GM12878 (cell line): ENCODE measurements at regions not wholly inside any gene's neighbourhood (a gene's known extent, or its start where the extent isn't known, plus 50 kb on each side); places are given as distances from the start of the nearest gene placed in this dataset.

Experiments
- ATAC-seq: fragments of 200-7000 bp; cut with Tn5 transposase; 3 replicates; pipeline ENCODE4 v1.9.1; 2020; ENCODE audit warnings: mild to moderate bottlenecking, moderate library complexity
- BruUV-seq: library from RNA; stranded (reverse); fragments of 400-500 nt; replicated peaks from 2 replicates; lab custom pipeline; 2021; lab: Mats Ljungman, UMichigan
- CTCF ChIA-PET: fragments of 300-600 bp; sonication (Branson Sonifier 250); formaldehyde crosslinking; extraction: SDS; loops from one replicate; lab custom pipeline; 2021; ENCODE audit warnings: inconsistent platforms; lab: Yijun Ruan, JAX
- POLR2A ChIA-PET: fragments of 350-600 bp; formaldehyde crosslinking; extraction: SDS; loops from one replicate; lab custom pipeline; 2021; ENCODE audit warnings: inconsistent platforms; lab: Charles Lee
- RAD21 ChIA-PET: fragments of 300-600 bp; sonication (Branson Sonifier 250); formaldehyde crosslinking; loops from one replicate; lab custom pipeline; 2023; ENCODE audit warnings: antibody characterized with exemption; ENCODE audit not compliant: unreplicated experiment; lab: Charles Lee
- SMC1A ChIA-PET: fragments of 300-600 bp; sonication (Branson Sonifier 250); formaldehyde crosslinking; loops from one replicate; lab custom pipeline; 2023; ENCODE audit not compliant: unreplicated experiment, uncharacterized antibody; lab: Charles Lee
- DNase-seq: peaks from one replicate; pipeline ENCODE4 v3.0.0-alpha.2; 2011; ENCODE audit warnings: low read depth, low spot score
- FAIRE-seq: peaks from 3 replicates; lab custom pipeline; 2011; peaks lifted over from hg19 to GRCh38; lab: Jason Lieb, UNC
- H2AFZ ChIP-seq: 2 replicates; pipeline ENCODE4 v1.6.0; 2011; ENCODE audit warnings: low read depth, low read length, control low read depth; ENCODE audit not compliant: control insufficient read depth
- H3K27ac ChIP-seq: 2 replicates; pipeline ENCODE4 v1.5.1; 2011; ENCODE audit warnings: control low read depth; ENCODE audit not compliant: control insufficient read depth, insufficient read depth
- H3K27me3 ChIP-seq, 2 experiments: replicated peaks in 1 of 2; 2 replicates each; pipeline versions ENCODE4 v1.6.0 to v1.6.1; 2011; ENCODE audit warnings: low read length in 1 of 2; ENCODE audit not compliant: control insufficient read depth in 2 of 2, insufficient read depth in 2 of 2
- H3K36me3 ChIP-seq, 2 experiments: 2 replicates each; pipeline ENCODE4 v1.5.1; 2011; ENCODE audit warnings: low read length in 1 of 2; ENCODE audit not compliant: control insufficient read depth in 2 of 2, insufficient read depth in 2 of 2
- H3K4me1 ChIP-seq: 2 replicates; pipeline ENCODE4 v1.6.1; 2011; ENCODE audit warnings: mild to moderate bottlenecking, low read length, moderate library complexity, mixed read lengths; ENCODE audit not compliant: control insufficient read depth, insufficient read depth
- H3K4me2 ChIP-seq: 2 replicates; pipeline ENCODE4 v1.6.0; 2011; ENCODE audit warnings: control low read depth; ENCODE audit not compliant: control insufficient read depth, insufficient read depth
- H3K4me3 ChIP-seq: fragments of 200-600 bp; sonication (generic); 2 replicates; pipeline ENCODE4 v1.5.1; 2016
- H3K79me2 ChIP-seq: 2 replicates; pipeline ENCODE4 v1.6.0; 2011; ENCODE audit warnings: low read length; ENCODE audit not compliant: control insufficient read depth, insufficient read depth
- H3K9ac ChIP-seq: 2 replicates; pipeline ENCODE4 v1.8.0; 2011; ENCODE audit warnings: low read length, control low read depth, mixed read lengths; ENCODE audit not compliant: control insufficient read depth, insufficient read depth
- H3K9me3 ChIP-seq: replicated peaks from 3 replicates; pipeline ENCODE4 v1.5.1; 2011; ENCODE audit warnings: mild to moderate bottlenecking, low read length; ENCODE audit not compliant: control insufficient read depth, insufficient read depth
- H4K20me1 ChIP-seq: 2 replicates; pipeline ENCODE4 v1.6.0; 2011; ENCODE audit not compliant: control insufficient read depth, insufficient read depth
- ATF3 ChIP-seq: IDR thresholded peaks from 2 replicates; pipeline ENCODE4 v1.6.1; 2011; ENCODE audit warnings: low read depth, mild to moderate bottlenecking, low read length, moderate library complexity, borderline replicate concordance; ENCODE audit errors: extremely low read depth
- BCLAF1 ChIP-seq: fragments of 450-650 bp; IDR thresholded peaks from 2 replicates; pipeline ENCODE4 v1.6.1; 2017; ENCODE audit warnings: antibody characterized with exemption, mild to moderate bottlenecking, moderate library complexity
- CREM ChIP-seq: IDR thresholded peaks from 2 replicates; pipeline ENCODE4 v1.6.1; 2014; ENCODE audit warnings: antibody characterized with exemption, low read depth
- E2F4 ChIP-seq: IDR thresholded peaks from 2 replicates; pipeline ENCODE4 v1.6.1; 2012; ENCODE audit warnings: low read depth, low read length, improper control_type of control experiment
- ELK1 ChIP-seq: IDR thresholded peaks from 2 replicates; pipeline ENCODE4 v1.6.1; 2012; ENCODE audit warnings: low read depth, low read length, improper control_type of control experiment
- NFYB ChIP-seq: IDR thresholded peaks from 2 replicates; pipeline ENCODE4 v1.6.1; 2011; ENCODE audit warnings: low read depth, mild to moderate bottlenecking, low read length, improper control_type of control experiment, moderate library complexity; ENCODE audit not compliant: insufficient read depth
- POLR2AphosphoS2 ChIP-seq: IDR thresholded peaks from 2 replicates; pipeline ENCODE4 v1.6.1; 2011; ENCODE audit warnings: low read depth, mild to moderate bottlenecking, low read length, improper control_type of control experiment, moderate library complexity
- REST ChIP-seq: IDR thresholded peaks from 2 replicates; pipeline ENCODE4 v1.6.1; 2012; ENCODE audit warnings: mild to moderate bottlenecking, low read depth, low read length
- RUNX3 ChIP-seq: IDR thresholded peaks from 2 replicates; pipeline ENCODE4 v1.6.1; 2012; ENCODE audit warnings: low read length, inconsistent platforms
- SMARCA5 ChIP-seq: fragments of 450-650 bp; IDR thresholded peaks from 2 replicates; pipeline ENCODE4 v1.6.1; 2017; ENCODE audit warnings: mild to moderate bottlenecking
- TARDBP ChIP-seq: IDR thresholded peaks from 2 replicates; pipeline ENCODE4 v1.6.1; 2016; ENCODE audit warnings: borderline replicate concordance
- WGBS: methylation state at CpG from one replicate; pipeline ENCODE4 v1.1.6; 2016; ENCODE audit warnings: low lambda C conversion rate; ENCODE audit not compliant: insufficient replicate concordance, insufficient coverage; ENCODE audit errors: missing lambda C conversion rate; 5-methylcytosine and 5-hydroxymethylcytosine counted together
- in situ Hi-C: fragments of 300-500 bp; cut with MboI; formaldehyde crosslinking; loops from 9 replicates; pipeline ENCODE4 v1.14.3; 2018; ENCODE audit warnings: mixed read lengths
- intact Hi-C: fragments of 100-400 bp; cut with micrococcal nuclease; formaldehyde crosslinking; loops from one replicate; pipeline ENCODE4 v1.14.2; 2022; ENCODE audit not compliant: unreplicated experiment
- TF ChIP-seq, protein P1 (sequence below): fragments of 450-650 bp; IDR thresholded peaks from 2 replicates; pipeline ENCODE4 v1.6.1; 2017; ENCODE audit warnings: low read depth, mild to moderate bottlenecking, moderate library complexity

DNA sequence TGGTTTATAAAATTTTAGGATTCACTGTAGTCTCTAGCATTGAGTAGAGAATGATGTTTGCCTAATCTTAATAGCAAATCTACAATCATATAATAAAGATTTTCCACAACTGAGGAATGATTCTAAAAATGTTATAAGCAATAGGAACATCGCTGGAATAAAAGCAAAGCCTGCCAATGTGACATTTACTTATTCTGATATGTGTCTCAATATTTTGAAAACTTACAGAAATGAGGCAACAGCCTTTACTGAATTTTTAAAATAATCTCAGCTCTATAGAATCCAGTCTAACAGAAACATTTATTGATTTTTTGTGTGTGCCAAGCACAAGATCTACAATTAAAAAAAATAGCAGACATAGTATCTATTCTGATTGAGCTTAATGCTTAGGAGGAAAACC is 303.7 kb upstream of the CCDC179 start (continued):
- TF ChIP-seq REST = no peak
- TF ChIP-seq, all 136 proteins: peak for 0

GRCh38 chr11:23166376-23166775 is 306.1 kb upstream of the CCDC179 start:
- ChIA-PET SMC1A (no interaction called here), CTCF (no interaction called here), RAD21 (no interaction called here), POLR2A (no interaction called here)
- Histone ChIP-seq H3K79me2 (no peaks in the 10 kb centered on the region), H3K27me3 (no peaks in the 10 kb centered on the region), H3K36me3 (no peaks in the 10 kb centered on the region), H3K4me3 (no peak overlapping the region), H3K27ac (no peak overlapping the region), H3K4me1 (no peaks in the 10 kb centered on the region), H2AFZ (no peak overlapping the region), H3K9me3 (no peaks in the 10 kb centered on the region), H3K4me2 (no peak overlapping the region), H4K20me1 (no peaks in the 10 kb centered on the region), H3K9ac (no peak overlapping the region)
- 18% methylated on average over 1 of the region's 1 CpG for WGBS
- DNase-seq = no peak
- in situ Hi-C loops (no loop called here), intact Hi-C loops (no loop called here)
- BruUV-seq = no TSS peak
- no peak for FAIRE-seq
- no peak for ATAC-seq
- no peak for TF ChIP-seq TARDBP
- TF ChIP-seq CREM = no peak
- no peak for TF ChIP-seq POLR2AphosphoS2
- no peak for TF ChIP-seq SMARCA5
- no peak for TF ChIP-seq BCLAF1
- TF ChIP-seq, protein P1, sequence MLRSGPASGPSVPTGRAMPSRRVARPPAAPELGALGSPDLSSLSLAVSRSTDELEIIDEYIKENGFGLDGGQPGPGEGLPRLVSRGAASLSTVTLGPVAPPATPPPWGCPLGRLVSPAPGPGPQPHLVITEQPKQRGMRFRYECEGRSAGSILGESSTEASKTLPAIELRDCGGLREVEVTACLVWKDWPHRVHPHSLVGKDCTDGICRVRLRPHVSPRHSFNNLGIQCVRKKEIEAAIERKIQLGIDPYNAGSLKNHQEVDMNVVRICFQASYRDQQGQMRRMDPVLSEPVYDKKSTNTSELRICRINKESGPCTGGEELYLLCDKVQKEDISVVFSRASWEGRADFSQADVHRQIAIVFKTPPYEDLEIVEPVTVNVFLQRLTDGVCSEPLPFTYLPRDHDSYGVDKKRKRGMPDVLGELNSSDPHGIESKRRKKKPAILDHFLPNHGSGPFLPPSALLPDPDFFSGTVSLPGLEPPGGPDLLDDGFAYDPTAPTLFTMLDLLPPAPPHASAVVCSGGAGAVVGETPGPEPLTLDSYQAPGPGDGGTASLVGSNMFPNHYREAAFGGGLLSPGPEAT = no peak
- TF ChIP-seq ELK1 = no peak
- no peak for TF ChIP-seq NFYB
- TF ChIP-seq RUNX3 = no peak
- no peak for TF ChIP-seq ATF3
- TF ChIP-seq E2F4 = no peak
